GM12801 (cell line): ENCODE measurements at regions not wholly inside any gene's neighbourhood (a gene's known extent, or its start where the extent isn't known, plus 50 kb on each side); places are given as distances from the start of the nearest gene placed in this dataset.

Experiments
- TF ChIP-seq, protein P1 (sequence below): IDR thresholded peaks from one replicate; pipeline ENCODE4 v1.5.1; 2011; ENCODE audit warnings: control low read depth; ENCODE audit not compliant: insufficient read length; ENCODE audit errors: extremely low read depth

GRCh38 chr10:64036321-64036930 is 515.2 kb downstream of the REEP3 start:
- TF ChIP-seq, protein P1, sequence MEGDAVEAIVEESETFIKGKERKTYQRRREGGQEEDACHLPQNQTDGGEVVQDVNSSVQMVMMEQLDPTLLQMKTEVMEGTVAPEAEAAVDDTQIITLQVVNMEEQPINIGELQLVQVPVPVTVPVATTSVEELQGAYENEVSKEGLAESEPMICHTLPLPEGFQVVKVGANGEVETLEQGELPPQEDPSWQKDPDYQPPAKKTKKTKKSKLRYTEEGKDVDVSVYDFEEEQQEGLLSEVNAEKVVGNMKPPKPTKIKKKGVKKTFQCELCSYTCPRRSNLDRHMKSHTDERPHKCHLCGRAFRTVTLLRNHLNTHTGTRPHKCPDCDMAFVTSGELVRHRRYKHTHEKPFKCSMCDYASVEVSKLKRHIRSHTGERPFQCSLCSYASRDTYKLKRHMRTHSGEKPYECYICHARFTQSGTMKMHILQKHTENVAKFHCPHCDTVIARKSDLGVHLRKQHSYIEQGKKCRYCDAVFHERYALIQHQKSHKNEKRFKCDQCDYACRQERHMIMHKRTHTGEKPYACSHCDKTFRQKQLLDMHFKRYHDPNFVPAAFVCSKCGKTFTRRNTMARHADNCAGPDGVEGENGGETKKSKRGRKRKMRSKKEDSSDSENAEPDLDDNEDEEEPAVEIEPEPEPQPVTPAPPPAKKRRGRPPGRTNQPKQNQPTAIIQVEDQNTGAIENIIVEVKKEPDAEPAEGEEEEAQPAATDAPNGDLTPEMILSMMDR: no peak

- TF ChIP-seq, protein P1: no peak
Measured at GRCh38 chr10:64037071-64037661, 516.0 kb downstream of the REEP3 start.

DNA sequence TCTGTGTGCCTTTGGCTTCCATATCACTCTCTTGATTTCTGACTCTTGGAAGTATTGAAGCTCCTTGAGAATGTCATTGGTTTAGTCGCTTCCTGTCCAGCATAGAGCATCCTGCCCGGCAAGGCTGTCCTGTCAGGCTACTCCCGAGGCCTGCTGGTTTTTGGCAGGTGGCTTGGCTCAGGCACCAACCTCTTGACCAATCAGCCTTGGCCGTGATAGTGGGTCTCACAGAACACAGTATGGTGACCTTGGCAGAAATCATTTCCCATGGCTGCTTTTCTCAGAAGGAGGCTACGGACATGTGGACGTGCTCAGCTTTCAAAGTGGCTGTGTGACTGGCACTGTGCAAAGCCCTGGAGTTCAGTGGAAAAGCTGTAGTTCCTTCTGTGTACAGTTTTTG is 516.9 kb downstream of the REEP3 start:
- TF ChIP-seq, protein P1: no peak

DNA sequence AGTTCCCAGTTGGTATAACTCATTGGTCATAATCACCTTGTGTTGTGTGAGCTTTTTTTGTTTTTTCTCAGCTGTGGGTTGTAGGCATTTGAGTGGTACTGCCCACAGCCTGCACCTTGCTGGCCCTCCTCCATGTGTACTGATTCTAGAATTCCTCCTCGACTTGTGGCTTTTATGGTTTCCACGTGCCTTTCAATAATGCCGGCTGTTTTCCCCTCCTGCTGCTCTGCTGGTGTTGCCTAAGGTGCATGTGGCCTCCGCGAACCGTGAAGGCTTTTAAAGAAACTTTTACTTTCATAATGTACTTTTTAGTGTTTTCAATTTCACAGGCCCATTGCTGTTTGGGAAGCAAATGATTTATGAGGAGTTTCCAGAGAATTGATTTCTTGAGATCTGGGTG is 518.0 kb downstream of the REEP3 start:
- TF ChIP-seq, protein P1: no peak

DNA sequence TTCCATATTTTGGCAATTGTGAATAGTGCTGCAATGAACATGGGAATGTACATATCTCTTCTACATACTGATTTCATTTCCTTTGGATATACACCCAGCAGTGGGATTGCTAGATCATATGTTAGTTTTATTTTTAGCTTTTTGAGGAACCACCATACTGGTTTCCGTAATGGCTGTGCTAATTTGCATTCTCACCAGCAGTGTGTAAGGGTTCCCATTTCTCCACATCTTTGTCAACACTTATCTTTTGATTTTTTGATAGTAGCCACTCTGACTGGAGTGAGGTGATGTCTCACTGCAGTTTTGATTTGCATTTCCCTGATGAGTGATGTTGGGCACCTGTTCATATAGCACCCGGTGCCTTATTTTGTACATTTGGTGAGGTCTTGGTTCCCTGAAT is 519.6 kb downstream of the REEP3 start:
- TF ChIP-seq, protein P1: no peak

DNA sequence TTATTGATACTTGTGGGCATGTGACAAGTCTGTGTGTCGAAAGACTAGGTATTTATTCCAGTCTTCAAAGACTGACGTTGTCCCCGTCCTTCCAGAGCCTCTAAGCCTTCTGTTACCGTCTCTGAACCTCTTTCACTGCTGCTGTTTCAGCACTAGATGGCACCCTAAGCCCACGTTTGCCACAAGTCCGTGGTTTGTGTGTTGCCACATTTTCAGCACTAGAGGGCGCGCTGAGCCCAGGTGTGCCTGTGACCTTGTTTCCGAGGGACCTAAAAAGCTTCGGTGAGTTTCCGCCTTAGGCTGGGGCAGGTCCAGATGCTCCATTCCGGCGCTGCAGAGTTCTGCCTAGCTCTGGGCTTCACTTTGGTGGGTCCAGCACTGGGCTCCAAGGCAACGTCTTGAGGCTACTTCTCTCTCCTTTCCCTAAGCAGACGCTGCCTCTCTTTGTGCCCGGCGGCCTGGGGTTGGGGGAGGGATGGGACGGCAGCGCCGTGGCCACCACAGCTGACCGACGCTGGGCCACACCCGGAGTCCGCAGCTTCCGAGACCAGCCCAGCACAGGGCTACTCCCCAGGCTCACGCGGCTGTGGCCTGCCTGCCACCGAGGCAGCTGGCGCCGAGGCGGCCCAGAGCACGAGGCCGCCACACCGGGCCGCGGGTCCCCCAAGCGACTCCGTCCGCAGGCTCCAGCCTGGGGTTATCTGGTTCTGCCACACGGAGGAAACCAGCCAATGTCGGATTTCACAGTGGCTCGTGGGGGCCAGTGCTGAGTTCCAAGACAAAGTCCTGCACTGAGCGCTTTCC is 520.2 kb downstream of the REEP3 start:
- TF ChIP-seq, protein P1: peak; percentile 100

DNA sequence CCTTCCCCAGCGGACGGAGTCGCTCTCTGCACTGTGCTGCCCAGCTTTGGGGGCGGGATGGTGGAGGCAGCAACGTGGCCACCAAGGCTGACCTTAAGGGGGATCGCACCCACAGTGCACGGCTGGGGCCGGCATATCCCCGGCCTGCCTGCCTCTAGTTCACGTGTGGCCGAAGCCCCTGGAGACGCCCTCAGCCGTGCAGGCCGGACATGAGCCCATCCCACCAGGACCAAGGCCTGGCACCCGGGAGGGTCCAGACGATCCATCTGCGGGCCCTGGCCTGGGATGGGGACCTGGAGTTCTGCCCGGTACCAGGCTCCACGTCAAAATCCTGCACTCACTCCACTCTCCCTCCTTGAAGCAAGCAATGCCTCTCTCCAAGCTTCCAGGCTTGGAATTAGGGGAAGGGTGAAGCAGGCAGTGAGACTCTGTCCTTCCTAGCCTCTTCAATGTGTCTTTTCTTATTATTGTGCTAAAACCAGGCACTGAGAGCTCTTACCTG is 520.8 kb downstream of the REEP3 start:
- TF ChIP-seq, protein P1: no peak
